ENCODE measurements at regions not wholly inside any gene's neighbourhood (a gene's known extent, or its start where the extent isn't known, plus 50 kb on each side); places are given as distances from the start of the nearest gene placed in this dataset.

GRCh38 chr22:27538666-27539065 is 262.9 kb downstream of the MN1 start:
- H3K4me3 ChIP-seq (ENCODE audit: low read length in 2 of 2) = no peak overlapping the region
- no peak overlapping the region for H3K27ac ChIP-seq (ENCODE audit: low read length)
- peaks cover 15 to 18% of the 10 kb centered on the region in 2 donors for H3K27me3 ChIP-seq (ENCODE audit: control insufficient read depth in 1 of 2, insufficient read depth in 2 of 2, low read length in 2 of 2)
- H3K36me3 ChIP-seq (ENCODE audit: control insufficient read depth in 2 of 2, insufficient read depth in 2 of 2, low read length in 2 of 2) = no peaks in the 10 kb centered on the region
- H3K9ac ChIP-seq (ENCODE audit: low read length in 2 of 2) = no peak overlapping the region
- H3K4me1 ChIP-seq (ENCODE audit: control insufficient read depth, insufficient read depth, low read length) = peaks cover 2% of the 10 kb centered on the region
- no peaks in the 10 kb centered on the region for H3K9me3 ChIP-seq (ENCODE audit: control insufficient read depth in 2 of 2, low read length in 2 of 2)

- no peaks in the 10 kb centered on the region for H3K36me3 ChIP-seq (ENCODE audit: control insufficient read depth in 2 of 2, insufficient read depth in 2 of 2, low read length in 2 of 2)
- H3K27me3 ChIP-seq (ENCODE audit: control insufficient read depth in 1 of 2, insufficient read depth in 2 of 2, low read length in 2 of 2) = peaks cover 19 to 21% of the 10 kb centered on the region in 2 donors
- peaks cover 2% of the 10 kb centered on the region for H3K4me1 ChIP-seq (ENCODE audit: control insufficient read depth, insufficient read depth, low read length)
- H3K9ac ChIP-seq (ENCODE audit: low read length in 2 of 2) = no peak overlapping the region
- no peak overlapping the region for H3K4me3 ChIP-seq (ENCODE audit: low read length in 2 of 2)
- H3K9me3 ChIP-seq (ENCODE audit: control insufficient read depth in 2 of 2, low read length in 2 of 2) = no peaks in the 10 kb centered on the region
- no peak overlapping the region for H3K27ac ChIP-seq (ENCODE audit: low read length)
These were observed 261.3 kb downstream of the MN1 start for GRCh38 chr22:27540247-27540646.

- H3K4me1 ChIP-seq (ENCODE audit: control insufficient read depth, insufficient read depth, low read length) = peaks cover 2% of the 10 kb centered on the region
- no peak overlapping the region for H3K9ac ChIP-seq (ENCODE audit: low read length in 2 of 2)
- no peak overlapping the region for H3K4me3 ChIP-seq (ENCODE audit: low read length in 2 of 2)
- no peaks in the 10 kb centered on the region for H3K36me3 ChIP-seq (ENCODE audit: control insufficient read depth in 2 of 2, insufficient read depth in 2 of 2, low read length in 2 of 2)
- H3K27me3 ChIP-seq (ENCODE audit: control insufficient read depth in 1 of 2, insufficient read depth in 2 of 2, low read length in 2 of 2) = peaks cover 22 to 25% of the 10 kb centered on the region in 2 donors
- no peaks in the 10 kb centered on the region for H3K9me3 ChIP-seq (ENCODE audit: control insufficient read depth in 2 of 2, low read length in 2 of 2)
- no peak overlapping the region for H3K27ac ChIP-seq (ENCODE audit: low read length)
These were observed 260.7 kb downstream of the MN1 start for GRCh38 chr22:27540656-27541396.

GRCh38 chr22:27541836-27542235 is 259.7 kb downstream of the MN1 start:
- H3K9me3 ChIP-seq (ENCODE audit: control insufficient read depth in 2 of 2, low read length in 2 of 2) = no peaks in the 10 kb centered on the region
- H3K4me1 ChIP-seq (ENCODE audit: control insufficient read depth, insufficient read depth, low read length) = peaks cover 2% of the 10 kb centered on the region
- no peak overlapping the region for H3K4me3 ChIP-seq (ENCODE audit: low read length in 2 of 2)
- H3K27me3 ChIP-seq (ENCODE audit: control insufficient read depth in 1 of 2, insufficient read depth in 2 of 2, low read length in 2 of 2) = peaks cover 22 to 25% of the 10 kb centered on the region in 2 donors
- H3K36me3 ChIP-seq (ENCODE audit: control insufficient read depth in 2 of 2, insufficient read depth in 2 of 2, low read length in 2 of 2) = no peaks in the 10 kb centered on the region
- no peak overlapping the region for H3K27ac ChIP-seq (ENCODE audit: low read length)
- no peak overlapping the region for H3K9ac ChIP-seq (ENCODE audit: low read length in 2 of 2)

DNA sequence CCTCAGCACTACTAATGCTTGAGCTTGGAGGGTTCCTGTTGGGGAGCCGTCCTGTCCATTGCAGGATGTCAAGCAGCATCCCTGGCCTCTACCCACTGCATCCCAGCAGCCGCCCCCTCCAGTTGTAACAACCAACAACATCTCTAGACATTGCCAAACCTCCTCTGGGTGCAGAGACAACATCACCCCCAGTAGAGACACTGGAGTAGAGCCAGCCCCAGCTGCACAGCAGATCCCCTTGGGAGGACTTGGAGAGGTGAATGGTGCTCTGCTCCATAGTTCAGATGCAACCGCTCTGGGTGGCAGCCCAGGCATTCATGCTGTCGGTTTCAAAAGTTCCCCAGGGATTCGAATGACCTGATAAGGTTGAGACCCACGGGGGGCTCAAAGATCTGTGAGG is 259.0 kb downstream of the MN1 start:
- H3K9ac ChIP-seq (ENCODE audit: low read length in 2 of 2) = no peak overlapping the region
- no peaks in the 10 kb centered on the region for H3K9me3 ChIP-seq (ENCODE audit: control insufficient read depth in 2 of 2, low read length in 2 of 2)
- H3K27ac ChIP-seq (ENCODE audit: low read length) = no peak overlapping the region
- no peaks in the 10 kb centered on the region for H3K36me3 ChIP-seq (ENCODE audit: control insufficient read depth in 2 of 2, insufficient read depth in 2 of 2, low read length in 2 of 2)
- H3K4me1 ChIP-seq (ENCODE audit: control insufficient read depth, insufficient read depth, low read length) = peaks cover 2% of the 10 kb centered on the region
- no peak overlapping the region for H3K4me3 ChIP-seq (ENCODE audit: low read length in 2 of 2)
- H3K27me3 ChIP-seq (ENCODE audit: control insufficient read depth in 1 of 2, insufficient read depth in 2 of 2, low read length in 2 of 2) = peaks cover 21 to 23% of the 10 kb centered on the region in 2 donors

DNA sequence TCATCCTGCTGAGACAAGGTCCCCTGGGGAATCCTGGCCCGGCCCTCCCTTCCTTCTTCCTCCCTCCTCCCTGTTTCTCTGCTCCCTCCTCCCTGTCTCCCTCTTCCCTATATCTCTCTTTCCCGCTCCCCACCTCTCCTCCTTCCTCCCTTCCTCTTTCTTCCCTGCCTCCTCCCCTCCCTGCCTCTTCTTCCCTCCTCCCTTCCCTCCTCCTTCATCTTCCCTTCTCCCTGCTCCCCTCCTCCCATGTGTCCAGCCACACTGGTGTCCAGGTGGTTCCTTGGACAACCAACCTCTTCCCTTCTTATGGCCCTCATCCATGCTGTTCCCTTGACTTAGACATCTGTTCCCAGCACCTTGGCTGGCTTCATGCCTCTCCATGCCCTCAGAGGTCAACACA is 258.1 kb downstream of the MN1 start:
- H3K4me3 ChIP-seq (ENCODE audit: low read length in 2 of 2) = no peak overlapping the region

DNA sequence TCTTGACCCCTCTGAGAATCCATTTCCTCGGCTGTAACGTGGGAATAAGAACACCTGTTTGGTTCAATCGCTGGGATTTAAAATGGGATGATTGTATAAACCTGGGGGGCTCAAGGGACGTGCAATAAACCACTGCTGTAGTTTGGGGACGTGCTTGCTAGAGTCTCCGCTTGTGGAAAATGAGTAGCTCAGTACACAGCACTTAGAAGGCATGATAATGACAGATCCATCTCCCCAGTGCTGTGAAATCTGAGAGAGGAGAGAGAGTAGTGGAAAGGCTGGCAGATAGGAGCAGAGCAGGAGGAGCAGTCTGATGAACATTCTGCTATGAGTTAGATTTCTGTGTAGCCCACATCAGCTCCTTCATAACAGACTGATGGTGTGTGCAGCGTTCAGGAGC is 256.5 kb downstream of the MN1 start:
- Histone ChIP-seq H3K27me3 (ENCODE audit: control insufficient read depth in 1 of 2, insufficient read depth in 2 of 2, low read length in 2 of 2) (peaks cover 16 to 20% of the 10 kb centered on the region in 2 donors), H3K9ac (ENCODE audit: low read length in 2 of 2) (no peak overlapping the region), H3K9me3 (ENCODE audit: control insufficient read depth in 2 of 2, low read length in 2 of 2) (no peaks in the 10 kb centered on the region), H3K27ac (ENCODE audit: low read length) (no peak overlapping the region), H3K4me1 (ENCODE audit: control insufficient read depth, insufficient read depth, low read length) (peaks cover 2% of the 10 kb centered on the region), H3K36me3 (ENCODE audit: control insufficient read depth in 2 of 2, insufficient read depth in 2 of 2, low read length in 2 of 2) (no peaks in the 10 kb centered on the region), H3K4me3 (ENCODE audit: low read length in 2 of 2) (no peak overlapping the region)

More for the DNA sequence above, 258.1 kb downstream of the MN1 start:
- Histone ChIP-seq H3K9me3 (ENCODE audit: control insufficient read depth in 2 of 2, low read length in 2 of 2) (no peaks in the 10 kb centered on the region), H3K27ac (ENCODE audit: low read length) (no peak overlapping the region), H3K4me1 (ENCODE audit: control insufficient read depth, insufficient read depth, low read length) (peaks cover 2% of the 10 kb centered on the region), H3K27me3 (ENCODE audit: control insufficient read depth in 1 of 2, insufficient read depth in 2 of 2, low read length in 2 of 2) (peaks cover 20 to 22% of the 10 kb centered on the region in 2 donors), H3K36me3 (ENCODE audit: control insufficient read depth in 2 of 2, insufficient read depth in 2 of 2, low read length in 2 of 2) (no peaks in the 10 kb centered on the region), H3K9ac (ENCODE audit: low read length in 2 of 2) (no peak overlapping the region)

- no peaks in the 10 kb centered on the region for H3K36me3 ChIP-seq (ENCODE audit: control insufficient read depth in 2 of 2, insufficient read depth in 2 of 2, low read length in 2 of 2)
- H3K27me3 ChIP-seq (ENCODE audit: control insufficient read depth in 1 of 2, insufficient read depth in 2 of 2, low read length in 2 of 2) = peaks cover 11 to 13% of the 10 kb centered on the region in 2 donors
- H3K9ac ChIP-seq (ENCODE audit: low read length in 2 of 2) = no peak overlapping the region
- H3K9me3 ChIP-seq (ENCODE audit: control insufficient read depth in 2 of 2, low read length in 2 of 2) = no peaks in the 10 kb centered on the region
- H3K4me1 ChIP-seq (ENCODE audit: control insufficient read depth, insufficient read depth, low read length) = no peaks in the 10 kb centered on the region
- no peak overlapping the region for H3K27ac ChIP-seq (ENCODE audit: low read length)
- H3K4me3 ChIP-seq (ENCODE audit: low read length in 2 of 2) = no peak overlapping the region
These were observed 255.2 kb downstream of the MN1 start for GRCh38 chr22:27546157-27546935.

GRCh38 chr22:27551402-27551801 is 250.2 kb downstream of the MN1 start:
- H3K36me3 ChIP-seq (ENCODE audit: control insufficient read depth in 2 of 2, insufficient read depth in 2 of 2, low read length in 2 of 2) = no peaks in the 10 kb centered on the region
- H3K27me3 ChIP-seq (ENCODE audit: control insufficient read depth in 1 of 2, insufficient read depth in 2 of 2, low read length in 2 of 2) = peaks cover 0 to 2% of the 10 kb centered on the region in 2 donors
- H3K9ac ChIP-seq (ENCODE audit: low read length in 2 of 2) = no peak overlapping the region
- no peak overlapping the region for H3K4me3 ChIP-seq (ENCODE audit: low read length in 2 of 2)
- peaks cover 0 to 6% of the 10 kb centered on the region in 2 donors for H3K9me3 ChIP-seq (ENCODE audit: control insufficient read depth in 2 of 2, low read length in 2 of 2)
- H3K27ac ChIP-seq (ENCODE audit: low read length) = no peak overlapping the region
- H3K4me1 ChIP-seq (ENCODE audit: control insufficient read depth, insufficient read depth, low read length) = no peaks in the 10 kb centered on the region

- Histone ChIP-seq H3K27ac (ENCODE audit: low read length) (no peak overlapping the region), H3K36me3 (ENCODE audit: control insufficient read depth in 2 of 2, insufficient read depth in 2 of 2, low read length in 2 of 2) (no peaks in the 10 kb centered on the region), H3K9me3 (ENCODE audit: control insufficient read depth in 2 of 2, low read length in 2 of 2) (peaks cover 0 to 6% of the 10 kb centered on the region in 2 donors), H3K4me1 (ENCODE audit: control insufficient read depth, insufficient read depth, low read length) (no peaks in the 10 kb centered on the region), H3K9ac (ENCODE audit: low read length in 2 of 2) (no peak overlapping the region), H3K4me3 (ENCODE audit: low read length in 2 of 2) (no peak overlapping the region), H3K27me3 (ENCODE audit: control insufficient read depth in 1 of 2, insufficient read depth in 2 of 2, low read length in 2 of 2) (peaks cover 0 to 2% of the 10 kb centered on the region in 2 donors)
These were observed 249.4 kb downstream of the MN1 start for GRCh38 chr22:27552176-27552575.

DNA sequence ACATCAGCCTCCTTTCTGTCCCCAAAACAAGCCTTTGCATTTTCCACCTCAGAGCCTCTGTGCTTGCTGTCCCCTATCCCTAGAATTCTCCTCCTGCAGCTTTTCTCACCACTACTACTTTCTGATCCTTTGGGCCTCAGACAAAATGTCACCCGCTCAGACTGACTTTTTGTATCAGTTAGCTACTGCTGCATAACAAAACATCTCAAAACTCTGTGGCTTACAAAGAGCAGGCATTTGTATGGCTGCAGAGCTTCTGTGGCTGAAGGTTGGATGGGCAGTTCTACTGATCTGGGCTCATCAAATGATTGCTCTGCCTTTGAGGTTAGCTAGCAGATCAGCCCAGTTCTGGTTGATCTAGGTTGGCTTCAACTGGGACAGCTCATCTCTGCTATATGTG is 248.7 kb downstream of the MN1 start:
- Histone ChIP-seq H3K9me3 (ENCODE audit: control insufficient read depth in 2 of 2, low read length in 2 of 2) (peaks cover 0 to 6% of the 10 kb centered on the region in 2 donors), H3K27ac (ENCODE audit: low read length) (no peak overlapping the region), H3K4me3 (ENCODE audit: low read length in 2 of 2) (no peak overlapping the region), H3K4me1 (ENCODE audit: control insufficient read depth, insufficient read depth, low read length) (no peaks in the 10 kb centered on the region), H3K27me3 (ENCODE audit: control insufficient read depth in 1 of 2, insufficient read depth in 2 of 2, low read length in 2 of 2) (peaks cover 0 to 2% of the 10 kb centered on the region in 2 donors), H3K9ac (ENCODE audit: low read length in 2 of 2) (no peak overlapping the region), H3K36me3 (ENCODE audit: control insufficient read depth in 2 of 2, insufficient read depth in 2 of 2, low read length in 2 of 2) (no peaks in the 10 kb centered on the region)

Data from stomach smooth muscle (tissue), 2 donors.